H1 (cell line): ENCODE measurements at regions not wholly inside any gene's neighbourhood (a gene's known extent, or its start where the extent isn't known, plus 50 kb on each side); places are given as distances from the start of the nearest gene placed in this dataset.

Source experiments
- EP300 ChIP-seq, 2 experiments: IDR thresholded peaks; 1 replicate in 1 of 2; 2 replicates in 1 of 2; pipeline ENCODE4 v1.6.1; 2011 to 2012; ENCODE audit warnings: low read depth in 2 of 2, low read length in 2 of 2, mild to moderate bottlenecking in 2 of 2, borderline replicate concordance in 1 of 2, inconsistent platforms in 1 of 2, moderate library complexity in 1 of 2
- HDAC2 ChIP-seq, 2 experiments: fragments of 300-600 bp in 1 of 2; sonication (generic) in 1 of 2; IDR thresholded peaks; 2 replicates each; pipeline ENCODE4 v1.6.1; 2011 to 2012; ENCODE audit warnings: low read depth in 2 of 2, low read length in 2 of 2, mild to moderate bottlenecking in 2 of 2, moderate library complexity in 2 of 2, borderline replicate concordance in 1 of 2, inconsistent platforms in 1 of 2
- POLR2AphosphoS5 ChIP-seq: IDR thresholded peaks from 2 replicates; pipeline ENCODE4 v1.6.1; 2011; ENCODE audit warnings: low read depth, low read length
- POU5F1 ChIP-seq: IDR thresholded peaks from 2 replicates; pipeline ENCODE4 v1.6.1; 2011; ENCODE audit warnings: low read depth, mild to moderate bottlenecking, low read length, moderate library complexity
- TBP ChIP-seq: IDR thresholded peaks from 2 replicates; pipeline ENCODE4 v1.6.1; 2011; ENCODE audit warnings: low read depth, low read length, improper control_type of control experiment

DNA sequence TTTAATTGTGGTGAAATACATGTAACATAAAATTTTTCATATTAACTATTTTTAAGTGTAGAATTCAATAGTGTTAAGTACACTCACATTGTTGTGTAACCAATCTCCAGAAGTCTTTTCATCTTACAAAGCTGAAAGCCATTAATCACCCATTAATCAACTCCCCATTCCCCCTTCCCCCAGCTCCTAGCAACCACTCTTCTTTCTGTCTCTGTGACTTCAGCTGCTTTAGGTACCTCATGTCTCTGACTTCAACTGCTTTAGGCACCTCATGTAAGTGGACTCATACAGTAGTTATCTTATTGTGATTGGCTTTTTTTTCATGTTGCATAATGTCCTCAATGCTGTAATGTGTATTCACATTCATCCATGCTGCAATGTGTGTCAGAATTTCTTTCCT, 150.8 kb upstream of the NTM start (continued):
- TF ChIP-seq TBP = no peak
- no peak for TF ChIP-seq EP300 (IDR thresholded peaks at IDR 0.05; ENCODE audit: borderline replicate concordance in 1 of 2, low read depth in 2 of 2, low read length in 2 of 2)
- TF ChIP-seq HDAC2 (IDR thresholded peaks at IDR 0.05; ENCODE audit: borderline replicate concordance in 1 of 2, low read depth in 2 of 2, low read length in 2 of 2) = no peak
- TF ChIP-seq POLR2AphosphoS5 = no peak
- TF ChIP-seq POU5F1 = no peak
